IgD-negative memory B cell (primary cell): ENCODE measurements at regions not wholly inside any gene's neighbourhood (a gene's known extent, or its start where the extent isn't known, plus 50 kb on each side); places are given as distances from the start of the nearest gene placed in this dataset.
A peak's percentile ranks its signal among the peaks of the same experiment; 100 is the strongest.
"Not testable (repeated sequence)": the region's sequence is repeated elsewhere in the genome, so short reads cannot be mapped to it uniquely, and the experiment has no call there.

Experiments used
- H3K27ac Mint-ChIP-seq, 3 donors: one replicate each; pipeline ENCODE4 v1.8.0; 2020 to 2022; ENCODE audit warnings: mild to moderate bottlenecking in 3 of 3, mixed read lengths in 3 of 3, moderate library complexity in 1 of 3
- H3K27me3 Mint-ChIP-seq: one replicate; pipeline ENCODE4 v1.8.0; 2021; ENCODE audit warnings: mixed read lengths
- H3K36me3 Mint-ChIP-seq: one replicate; pipeline ENCODE4 v1.8.0; 2020; ENCODE audit warnings: mild to moderate bottlenecking, mixed read lengths
- H3K4me1 Mint-ChIP-seq, 3 donors: one replicate each; pipeline ENCODE4 v1.8.0; 2020 to 2022; ENCODE audit warnings: mixed read lengths in 3 of 3, mild to moderate bottlenecking in 1 of 3
- H3K4me3 Mint-ChIP-seq, 4 donors: one replicate each; pipeline ENCODE4 v1.8.0; 2020 to 2022; ENCODE audit warnings: mild to moderate bottlenecking in 4 of 4, mixed read lengths in 4 of 4, moderate library complexity in 3 of 4
- H3K9me3 Mint-ChIP-seq, 3 donors: one replicate each; pipeline ENCODE4 v1.8.0; 2020 to 2021; ENCODE audit warnings: mixed read lengths in 3 of 3, mild to moderate bottlenecking in 1 of 3

DNA sequence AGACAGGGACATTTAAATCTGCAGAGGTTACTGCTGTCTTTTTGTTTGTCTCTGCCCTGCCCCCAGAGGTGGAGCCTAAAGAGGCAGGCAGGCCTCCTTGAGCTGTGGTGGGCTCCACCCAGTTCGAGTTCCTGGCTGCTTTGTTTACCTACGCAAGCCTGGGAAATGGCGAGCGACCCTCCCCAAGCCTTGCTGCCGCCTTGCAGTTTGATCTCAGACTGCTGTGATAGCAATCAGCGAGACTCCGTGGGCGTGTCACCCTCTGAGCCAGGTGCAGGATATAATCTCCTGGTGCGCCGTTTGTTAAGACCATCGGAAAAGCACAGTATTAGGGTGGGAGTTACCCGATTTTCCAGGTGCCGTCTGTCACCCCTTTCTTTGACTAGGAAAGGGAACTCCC, 93.3 kb downstream of the ANKRD30BL start:
- not testable (repeated sequence) for H3K36me3 Mint-ChIP-seq, H3K27ac Mint-ChIP-seq, H3K4me3 Mint-ChIP-seq, H3K4me1 Mint-ChIP-seq, H3K9me3 Mint-ChIP-seq, H3K27me3 Mint-ChIP-seq

DNA sequence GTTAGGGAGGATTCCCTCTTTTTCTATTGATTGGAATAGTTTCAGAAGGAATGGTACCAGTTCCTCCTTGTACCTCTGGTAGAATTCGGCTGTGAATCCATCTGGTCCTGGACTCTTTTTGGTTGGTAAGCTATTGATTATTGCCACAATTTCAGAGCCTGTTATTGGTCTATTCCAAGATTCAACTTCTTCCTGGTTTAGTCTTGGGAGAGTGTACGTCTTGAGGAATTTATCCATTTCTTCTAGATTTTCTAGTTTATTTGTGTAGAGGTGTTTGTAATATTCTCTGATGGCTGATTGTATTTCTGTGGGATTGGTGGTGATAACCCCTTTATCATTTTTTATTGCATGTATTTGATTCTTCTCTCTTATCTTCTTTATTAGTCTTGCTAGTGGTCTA, 96.4 kb downstream of the ANKRD30BL start:
- not testable (repeated sequence) for H3K4me3 Mint-ChIP-seq, H3K27ac Mint-ChIP-seq, H3K4me1 Mint-ChIP-seq, H3K36me3 Mint-ChIP-seq, H3K27me3 Mint-ChIP-seq
- peaks cover 0 to 10% (median 0%) of the 10 kb centered on the region in 3 donors for H3K9me3 Mint-ChIP-seq

DNA sequence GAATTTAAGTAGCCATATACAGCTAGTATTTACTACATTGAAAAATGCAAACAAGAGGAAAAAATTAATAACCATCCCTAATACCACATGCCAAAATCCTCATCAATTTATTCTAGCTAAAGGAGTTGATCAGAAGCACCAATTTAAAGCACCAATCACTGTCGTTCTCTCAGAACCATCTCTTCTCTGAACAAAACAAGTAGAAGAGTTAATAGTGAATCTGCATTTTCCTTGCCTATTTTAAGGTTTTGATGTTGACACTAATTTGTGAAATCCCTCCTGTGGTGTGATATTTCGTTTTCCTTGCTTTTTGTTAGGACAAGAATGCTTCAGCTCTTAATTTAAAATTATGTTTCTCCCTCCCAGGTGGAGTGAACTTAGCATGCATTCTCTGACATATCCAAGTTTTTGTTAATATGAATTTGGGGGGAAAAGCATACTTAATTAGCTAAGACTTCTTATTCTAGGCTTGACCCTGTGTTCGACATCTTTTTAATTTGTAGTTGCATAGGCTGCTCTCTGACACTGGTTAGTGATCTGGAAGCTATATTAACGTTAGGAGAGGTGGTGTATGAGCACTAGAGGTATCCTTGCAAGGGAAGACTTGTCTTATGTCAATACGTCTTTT, 122.0 kb downstream of the ANKRD30BL start:
- H3K9me3 Mint-ChIP-seq, H3K4me1 Mint-ChIP-seq, H3K4me3 Mint-ChIP-seq, H3K36me3 Mint-ChIP-seq, H3K27ac Mint-ChIP-seq: not testable (repeated sequence)
- peaks cover 17% of the 10 kb centered on the region for H3K27me3 Mint-ChIP-seq

DNA sequence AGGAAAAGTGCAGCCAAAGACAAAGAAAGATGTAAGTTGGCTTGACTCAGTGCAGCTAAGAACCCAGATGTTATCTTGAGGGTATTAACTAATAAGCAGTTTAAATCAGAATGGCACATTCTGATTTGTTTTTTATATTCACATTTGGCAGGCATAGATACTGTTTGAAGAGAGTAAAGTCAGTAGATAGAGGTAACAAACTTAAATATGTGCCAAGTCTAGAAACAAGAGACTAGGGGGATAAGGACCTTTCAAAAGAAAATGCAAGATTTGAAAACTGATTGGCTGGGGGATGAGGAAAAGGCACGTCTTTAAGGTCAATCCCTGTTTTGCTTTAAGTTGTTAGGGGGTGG, 122.9 kb downstream of the ANKRD30BL start:
- not testable (repeated sequence) for H3K27ac Mint-ChIP-seq, H3K4me1 Mint-ChIP-seq, H3K9me3 Mint-ChIP-seq, H3K36me3 Mint-ChIP-seq
- Mint-ChIP-seq H3K4me3 (peak overlapping the region in 3 of 4 donors; percentile 68 to 79 (median 79)), H3K27me3 (peaks cover 17% of the 10 kb centered on the region)

DNA sequence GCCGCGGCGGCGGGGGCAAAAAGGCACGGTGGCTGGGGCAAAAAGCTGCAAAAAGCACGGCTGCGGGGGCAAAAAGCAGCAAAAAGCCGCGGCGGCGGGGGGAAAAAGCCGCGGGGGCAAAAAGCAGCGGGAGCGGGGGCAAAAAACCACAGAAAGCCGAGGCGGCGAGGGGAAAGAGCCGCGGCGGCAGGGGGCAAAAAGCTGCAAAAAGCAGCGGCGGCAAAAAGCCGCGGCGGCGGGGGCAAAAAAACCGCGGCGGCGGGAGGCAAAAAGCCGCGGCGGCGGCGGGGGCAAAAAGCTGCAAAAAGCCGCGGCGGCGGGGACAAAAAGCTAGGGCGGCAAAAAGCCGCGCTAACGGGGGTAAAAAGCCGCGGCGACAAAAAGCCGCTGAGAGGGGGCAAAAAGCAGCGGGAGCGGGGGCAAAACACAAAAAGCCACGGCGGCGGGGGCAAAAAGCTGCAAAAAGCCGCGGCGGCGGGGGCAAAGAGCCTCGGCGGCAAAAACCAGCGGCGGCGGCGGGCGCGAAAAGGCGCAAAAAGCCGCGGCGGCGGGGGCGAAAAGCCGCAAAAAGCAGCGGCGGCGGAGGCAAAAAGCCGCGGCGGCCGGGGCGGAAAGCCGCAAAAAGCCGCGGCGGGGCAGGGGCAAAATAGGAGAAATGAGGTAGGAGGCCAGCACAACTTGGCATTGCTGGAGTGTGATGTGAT, 123.4 kb downstream of the ANKRD30BL start:
- Mint-ChIP-seq H3K36me3 (no peaks in the 10 kb centered on the region), H3K27ac (no peak overlapping the region), H3K27me3 (peaks cover 17% of the 10 kb centered on the region), H3K4me1 (peaks cover 0 to 4% (median 0%) of the 10 kb centered on the region in 3 donors), H3K4me3 (peak overlapping the region in 3 of 4 donors; percentile 68 to 79 (median 79)), H3K9me3 (peaks cover 0 to 3% (median 0%) of the 10 kb centered on the region in 3 donors)

DNA sequence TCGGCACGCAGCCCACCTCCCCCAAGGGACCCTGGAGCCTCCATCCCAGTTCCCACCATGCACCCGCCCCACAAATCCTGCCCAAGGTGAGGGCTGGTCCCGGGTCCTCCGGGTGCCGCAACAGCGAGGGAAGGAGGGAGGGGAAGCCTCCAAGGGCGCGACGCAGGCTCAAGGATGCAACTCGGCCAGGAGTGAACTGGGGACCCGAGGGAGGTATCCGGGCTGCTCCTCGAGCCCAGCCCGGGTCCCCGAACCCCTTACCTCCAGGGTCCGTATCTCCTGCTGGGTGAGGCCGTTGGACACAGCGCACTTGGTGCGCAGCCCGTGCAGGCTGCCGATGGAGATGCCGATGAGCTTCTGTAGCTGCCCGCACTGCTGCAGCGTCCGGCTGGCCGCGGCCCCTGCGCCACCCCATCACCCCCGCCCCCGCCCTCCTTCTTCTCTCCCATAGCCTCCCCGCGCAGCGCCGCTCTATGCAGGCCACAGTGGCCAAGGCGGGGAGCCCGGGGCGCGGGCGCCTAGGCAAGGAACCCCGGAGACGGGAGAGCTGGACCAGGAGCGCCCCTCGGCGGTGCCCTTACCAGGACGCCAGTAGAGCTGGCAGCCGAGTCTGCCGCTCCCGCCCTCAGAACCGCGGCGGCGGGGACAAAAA, 124.1 kb downstream of the ANKRD30BL start:
- Mint-ChIP-seq H3K4me3 (peak overlapping the region in 2 of 4 donors; percentile 52 to 76), H3K4me1 (peaks cover 0 to 4% (median 0%) of the 10 kb centered on the region in 3 donors), H3K27me3 (peaks cover 17% of the 10 kb centered on the region), H3K9me3 (no peaks in the 10 kb centered on the region), H3K36me3 (no peaks in the 10 kb centered on the region), H3K27ac (no peak overlapping the region)

DNA sequence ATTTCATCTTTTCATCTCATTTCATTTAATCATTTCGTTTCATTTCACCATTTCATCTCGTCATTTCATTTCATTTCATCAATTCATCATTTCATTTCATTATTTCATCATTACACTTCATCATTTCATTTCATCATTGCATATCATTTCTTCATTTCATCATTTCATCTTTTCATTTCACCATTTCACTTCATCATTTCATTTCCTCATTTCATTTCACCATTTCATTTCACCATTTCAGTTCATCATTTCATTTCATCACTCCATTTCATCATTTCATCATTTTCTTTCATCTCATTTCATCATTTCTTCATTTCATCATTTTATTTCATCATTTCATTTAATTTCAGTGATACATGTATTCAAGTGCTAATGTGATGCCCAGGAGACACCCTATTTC, 127.1 kb downstream of the ANKRD30BL start:
- Mint-ChIP-seq H3K27me3 (peaks cover 10% of the 10 kb centered on the region), H3K4me1 (peaks cover 0 to 4% (median 0%) of the 10 kb centered on the region in 3 donors), H3K36me3 (peaks cover 3% of the 10 kb centered on the region), H3K27ac (no peak overlapping the region), H3K9me3 (no peaks in the 10 kb centered on the region), H3K4me3 (no peak overlapping the region)

DNA sequence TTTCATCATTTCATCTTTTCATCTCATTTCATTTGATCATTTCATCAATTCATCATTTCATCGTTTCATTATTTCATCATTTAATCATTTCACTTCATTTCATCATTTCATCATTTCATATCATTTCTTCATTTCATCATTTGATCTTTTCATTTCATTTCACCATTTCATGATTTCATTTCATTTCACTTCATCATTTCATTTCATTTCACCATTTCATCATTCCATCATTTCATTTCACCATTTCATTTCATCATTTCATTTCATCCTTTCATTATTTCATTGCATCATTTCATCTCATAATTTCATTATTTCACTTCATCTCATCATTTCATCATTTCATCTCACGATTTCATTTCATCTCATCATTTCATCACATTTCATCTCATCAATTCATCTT, 127.8 kb downstream of the ANKRD30BL start:
- peaks cover 3% of the 10 kb centered on the region for H3K36me3 Mint-ChIP-seq
- H3K4me3 Mint-ChIP-seq: no peak overlapping the region
- H3K9me3 Mint-ChIP-seq: no peaks in the 10 kb centered on the region
- H3K4me1 Mint-ChIP-seq: peaks cover 0 to 3% (median 0%) of the 10 kb centered on the region in 3 donors
- H3K27ac Mint-ChIP-seq: no peak overlapping the region
- peaks cover 8% of the 10 kb centered on the region for H3K27me3 Mint-ChIP-seq

DNA sequence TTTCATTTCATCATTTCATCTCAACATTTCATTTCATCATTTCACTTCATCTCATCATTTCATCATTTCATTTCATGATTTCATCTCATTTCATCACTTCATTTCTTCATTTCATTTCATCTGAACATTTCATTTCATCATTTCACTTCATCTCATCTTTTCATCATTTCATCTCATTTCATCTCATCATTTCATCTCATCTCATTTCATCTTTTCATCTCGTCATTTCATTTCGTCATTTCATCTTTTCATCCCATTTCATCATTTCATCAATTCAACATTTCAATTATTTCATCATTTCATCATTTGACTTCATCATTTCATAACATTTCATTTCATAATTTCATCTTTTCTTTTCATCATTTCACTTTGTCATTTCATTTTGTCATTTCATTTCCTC, 128.4 kb downstream of the ANKRD30BL start:
- Mint-ChIP-seq H3K4me3 (no peak overlapping the region), H3K9me3 (no peaks in the 10 kb centered on the region), H3K36me3 (peaks cover 3% of the 10 kb centered on the region), H3K4me1 (no peaks in the 10 kb centered on the region), H3K27ac (no peak overlapping the region), H3K27me3 (peaks cover 5% of the 10 kb centered on the region)

DNA sequence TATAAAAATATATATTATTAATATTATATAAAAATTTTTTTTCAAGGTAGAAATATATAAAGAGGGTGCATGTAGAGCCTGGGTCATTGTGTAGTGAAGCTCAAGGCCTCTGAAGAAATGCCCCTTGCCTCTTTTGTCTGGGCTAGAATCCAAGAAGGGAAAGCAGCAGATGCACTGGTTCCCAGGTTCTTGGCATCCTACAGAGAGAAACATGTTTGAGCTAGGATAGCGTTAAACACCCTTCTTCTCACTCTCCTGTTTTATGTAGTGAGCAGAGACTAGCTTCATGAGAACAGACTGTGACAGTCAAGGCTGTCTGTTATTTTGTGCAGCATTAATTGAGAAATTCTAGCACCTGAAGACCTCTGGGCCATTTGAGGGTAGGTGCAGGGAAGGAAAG, 149.7 kb downstream of the ANKRD30BL start:
- H3K27ac Mint-ChIP-seq: not testable (repeated sequence)

DNA sequence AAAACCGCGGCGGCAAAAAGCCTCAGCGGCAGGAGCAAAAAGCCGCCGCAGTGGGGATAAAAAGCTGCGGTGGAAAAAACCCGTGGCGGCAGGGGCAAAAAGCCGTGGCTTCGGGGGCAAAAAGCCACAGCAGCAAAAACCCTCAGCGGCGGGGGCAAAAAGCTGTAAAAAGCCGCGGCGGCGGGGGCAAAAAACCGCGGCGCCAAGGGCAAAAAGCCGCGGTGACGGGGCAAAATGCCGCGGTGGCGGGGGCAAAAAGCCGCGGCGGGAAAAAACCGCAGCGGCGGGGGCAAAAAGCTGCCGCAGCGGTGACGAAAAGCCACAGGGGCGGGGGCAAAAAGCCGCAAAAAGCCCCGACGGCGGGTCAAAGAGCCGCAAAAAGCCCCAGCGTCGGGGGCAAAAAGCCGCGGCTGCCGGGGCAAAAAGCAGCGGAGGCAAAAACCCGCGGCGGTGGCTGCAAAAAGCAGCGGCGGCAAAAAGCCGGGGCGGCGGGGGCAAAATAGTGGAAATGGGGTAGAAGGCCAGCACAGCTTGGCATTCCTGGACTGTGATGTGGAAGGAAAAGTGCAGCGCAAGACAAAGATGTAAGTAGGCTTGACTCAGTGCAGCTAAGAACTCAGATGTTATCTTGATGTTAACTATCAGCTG, 151.8 kb downstream of the ANKRD30BL start:
- H3K27me3 Mint-ChIP-seq: peaks cover 23% of the 10 kb centered on the region
- peaks cover 3 to 7% (median 6%) of the 10 kb centered on the region in 3 donors for H3K9me3 Mint-ChIP-seq
- H3K4me3 Mint-ChIP-seq: peak overlapping the region in 3 of 4 donors; percentile 28 to 53 (median 41)
- H3K4me1 Mint-ChIP-seq: peaks cover 0 to 2% (median 0%) of the 10 kb centered on the region in 3 donors
- no peaks in the 10 kb centered on the region for H3K36me3 Mint-ChIP-seq
- H3K27ac Mint-ChIP-seq: no peak overlapping the region

More for the DNA sequence above, 149.7 kb downstream of the ANKRD30BL start:
- H3K4me1 Mint-ChIP-seq, H3K4me3 Mint-ChIP-seq, H3K9me3 Mint-ChIP-seq, H3K36me3 Mint-ChIP-seq: not testable (repeated sequence)
- peaks cover 22% of the 10 kb centered on the region for H3K27me3 Mint-ChIP-seq

DNA sequence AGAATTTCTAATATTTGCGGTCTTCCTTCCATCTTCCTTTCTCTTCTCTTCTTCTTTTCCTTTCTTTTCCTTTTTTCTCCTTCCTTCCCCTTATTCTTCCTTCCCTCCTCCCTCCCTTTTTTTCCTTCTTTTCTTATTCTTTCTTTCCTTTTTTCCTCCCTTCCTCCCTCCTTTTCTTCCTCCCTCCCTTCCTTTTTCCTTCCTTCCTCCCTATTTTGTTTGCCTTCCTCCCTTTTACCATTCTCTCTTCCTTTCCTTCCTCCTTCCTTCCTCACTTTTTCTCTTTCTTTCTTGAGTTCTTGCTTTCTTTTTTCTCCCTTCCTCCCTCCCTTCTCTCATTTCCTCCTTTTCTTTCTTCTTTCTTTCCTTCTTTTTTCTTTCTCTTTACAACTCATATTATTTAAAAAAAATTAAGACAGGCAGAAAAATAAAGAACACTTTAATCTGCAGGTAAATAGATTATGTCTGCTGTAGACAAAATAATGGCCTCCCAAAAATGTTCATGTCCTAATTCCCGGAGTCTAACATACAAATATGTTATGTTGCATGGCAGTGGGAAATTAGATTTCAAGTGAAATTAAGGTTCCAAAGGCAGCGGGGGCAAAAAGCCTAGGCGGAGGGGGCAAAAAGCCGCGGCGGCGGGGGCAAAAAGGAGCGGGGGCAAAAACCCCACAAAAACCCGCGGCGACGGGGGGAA, 152.4 kb downstream of the ANKRD30BL start:
- Mint-ChIP-seq H3K27ac (no peak overlapping the region), H3K4me1 (peaks cover 0 to 2% (median 0%) of the 10 kb centered on the region in 3 donors), H3K4me3 (peak overlapping the region in 2 of 4 donors; percentile 30 to 72), H3K36me3 (no peaks in the 10 kb centered on the region), H3K27me3 (peaks cover 23% of the 10 kb centered on the region), H3K9me3 (peaks cover 3 to 7% (median 6%) of the 10 kb centered on the region in 3 donors)

DNA sequence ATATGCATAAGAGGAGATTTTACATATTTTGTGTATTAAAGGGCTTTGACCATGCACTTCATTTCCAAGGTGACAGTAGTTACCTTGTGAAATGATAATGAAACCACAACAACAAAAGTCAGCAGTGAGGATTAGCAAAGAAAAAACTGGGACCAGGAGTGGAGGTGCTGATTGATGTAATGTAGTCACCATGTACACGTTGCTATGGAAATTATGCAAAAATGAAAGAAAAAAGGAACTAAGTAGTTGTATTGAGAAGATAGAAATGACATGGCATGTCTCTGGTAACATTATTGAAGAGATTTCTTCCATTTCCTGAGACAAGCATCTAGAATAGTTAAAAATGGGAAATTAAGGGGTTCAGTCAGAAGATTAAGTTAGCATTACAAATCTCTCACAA, 171.0 kb downstream of the ANKRD30BL start:
- not testable (repeated sequence) for H3K27ac Mint-ChIP-seq, H3K36me3 Mint-ChIP-seq, H3K9me3 Mint-ChIP-seq, H3K4me1 Mint-ChIP-seq, H3K27me3 Mint-ChIP-seq, H3K4me3 Mint-ChIP-seq

DNA sequence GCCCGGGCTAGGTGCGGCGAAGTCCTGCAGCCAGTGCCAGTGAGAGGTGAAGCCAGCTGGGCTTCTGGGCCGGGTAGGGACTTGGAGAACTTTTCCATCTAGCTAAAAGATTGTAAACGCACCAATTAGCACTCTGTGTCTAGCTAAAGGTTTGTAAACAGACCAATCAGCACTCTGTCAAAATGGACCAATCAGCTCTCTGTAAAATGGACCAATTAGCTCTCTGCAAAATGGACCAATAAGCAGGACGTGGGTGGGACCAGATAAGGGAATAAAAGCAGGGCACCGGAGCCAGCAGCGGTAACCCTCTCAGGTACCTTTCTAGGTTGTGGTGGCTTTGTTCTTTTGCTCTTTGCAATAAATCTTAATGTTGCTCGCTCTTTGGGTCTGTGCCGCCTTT, 195.1 kb downstream of the ANKRD30BL start:
- H3K27me3 Mint-ChIP-seq, H3K27ac Mint-ChIP-seq, H3K4me1 Mint-ChIP-seq, H3K36me3 Mint-ChIP-seq, H3K9me3 Mint-ChIP-seq: not testable (repeated sequence)
- peak overlapping the region in 1 of 4 donors; percentile 78 for H3K4me3 Mint-ChIP-seq

DNA sequence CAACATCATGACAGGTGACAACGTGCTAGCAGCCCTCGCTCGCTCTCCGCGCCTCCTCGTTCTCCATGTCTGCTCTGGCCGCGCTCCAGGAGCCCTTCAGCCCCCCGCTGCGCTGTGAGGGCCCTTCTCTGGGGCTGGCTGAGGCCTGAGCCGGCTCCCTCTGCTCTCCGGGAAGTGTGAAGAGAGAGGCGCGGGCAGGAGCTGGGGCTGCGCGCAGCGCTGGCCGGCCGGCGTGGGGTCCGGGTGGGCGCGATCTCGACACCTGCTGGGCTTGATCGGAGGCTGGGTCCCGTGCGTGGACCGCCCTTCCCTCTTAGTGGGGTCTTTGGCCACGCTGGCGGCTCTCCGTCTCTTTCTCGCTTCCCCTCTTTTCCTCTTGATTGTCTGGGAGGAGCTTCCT, 195.5 kb downstream of the ANKRD30BL start:
- H3K27ac Mint-ChIP-seq: no peak overlapping the region
- peaks cover 0 to 5% (median 0%) of the 10 kb centered on the region in 3 donors for H3K9me3 Mint-ChIP-seq
- H3K4me3 Mint-ChIP-seq: no peak overlapping the region
- H3K4me1 Mint-ChIP-seq: no peaks in the 10 kb centered on the region
- H3K27me3 Mint-ChIP-seq: no peaks in the 10 kb centered on the region
- H3K36me3 Mint-ChIP-seq: no peaks in the 10 kb centered on the region
